ENCODE measurements at regions not wholly inside any gene's neighbourhood (a gene's known extent, or its start where the extent isn't known, plus 50 kb on each side); places are given as distances from the start of the nearest gene placed in this dataset.

- TF ChIP-seq YY1 (tag by site-specific recombination; IDR thresholded peaks at IDR 0.05) (no peak), ZNF707 (tag by site-specific recombination; IDR thresholded peaks at IDR 0.05) (no peak), ATF2 (tag by site-specific recombination; IDR thresholded peaks at IDR 0.05; ENCODE audit: low read depth) (no peak), CTCF (tag by site-specific recombination; IDR thresholded peaks at IDR 0.05) (no peak), SP3 (tag by site-specific recombination; IDR thresholded peaks at IDR 0.05) (no peak), ZNF501 (tag by site-specific recombination; IDR thresholded peaks at IDR 0.05) (no peak), GLI4 (tag by site-specific recombination; IDR thresholded peaks at IDR 0.05) (no peak), ZNF140 (tag by site-specific recombination; IDR thresholded peaks at IDR 0.05) (no peak), ZNF792 (tag by site-specific recombination; IDR thresholded peaks at IDR 0.05) (no peak), PATZ1 (tag by site-specific recombination; IDR thresholded peaks at IDR 0.05) (no peak), REST (tag by site-specific recombination; IDR thresholded peaks at IDR 0.05) (no peak), ZNF610 (tag by site-specific recombination; IDR thresholded peaks at IDR 0.05; ENCODE audit: borderline replicate concordance) (no peak)
These were observed 437.4 kb upstream of the SPRY2 start for GRCh38 chr13:80778297-80778696.
